ENCODE measurements at regions not wholly inside any gene's neighbourhood (a gene's known extent, or its start where the extent isn't known, plus 50 kb on each side); places are given as distances from the start of the nearest gene placed in this dataset.

GRCh38 chr9:129316281-129317030, 138.4 kb upstream of the IER5L start:
- no peaks in the 10 kb centered on the region for H3K9me3 ChIP-seq (ENCODE audit: control insufficient read depth, insufficient read depth, low read length)
- H3K4me3 ChIP-seq (ENCODE audit: low read length), result no peak overlapping the region
- H3K9me2 ChIP-seq (replicated peaks; ENCODE audit: control insufficient read depth, low read length), result no peaks in the 10 kb centered on the region
- no peak overlapping the region for H3K4me2 ChIP-seq (ENCODE audit: low read length)
- H3K27ac ChIP-seq (ENCODE audit: low read depth, low read length), result no peak overlapping the region
- peaks cover 11% of the 10 kb centered on the region for H3K4me1 ChIP-seq (ENCODE audit: control insufficient read depth, low read length)
- H3K27me3 ChIP-seq (ENCODE audit: control insufficient read depth, low read length), result peaks cover 27% of the 10 kb centered on the region
- H3K79me2 ChIP-seq (ENCODE audit: control insufficient read depth, low read length), result no peaks in the 10 kb centered on the region
- no peaks in the 10 kb centered on the region for H4K20me1 ChIP-seq (ENCODE audit: control insufficient read depth, insufficient read depth, low read depth, low read length)
- H3F3A ChIP-seq (ENCODE audit: control insufficient read depth, insufficient read depth), result no peaks in the 10 kb centered on the region
- TF ChIP-seq CTCF (IDR thresholded peaks at IDR 0.05; ENCODE audit: low read depth, low read length, poor library complexity, severe bottlenecking), result no peak
- no peak for TF ChIP-seq EZH2phosphoT487 (IDR thresholded peaks at IDR 0.05; ENCODE audit: borderline replicate concordance, low read length)
- no peaks in the 10 kb centered on the region for H3K36me3 ChIP-seq (ENCODE audit: control insufficient read depth, low read length)

- Histone ChIP-seq H3K36me3 (ENCODE audit: control insufficient read depth, low read length) (no peaks in the 10 kb centered on the region), H3K79me2 (ENCODE audit: control insufficient read depth, low read length) (no peaks in the 10 kb centered on the region), H3K4me3 (ENCODE audit: low read length) (no peak overlapping the region), H3K27me3 (ENCODE audit: control insufficient read depth, low read length) (peaks cover 12% of the 10 kb centered on the region), H3K4me2 (ENCODE audit: low read length) (no peak overlapping the region), H3K9me2 (replicated peaks; ENCODE audit: control insufficient read depth, low read length) (no peaks in the 10 kb centered on the region), H3K27ac (ENCODE audit: low read depth, low read length) (no peak overlapping the region), H3K9me3 (ENCODE audit: control insufficient read depth, insufficient read depth, low read length) (no peaks in the 10 kb centered on the region), H4K20me1 (ENCODE audit: control insufficient read depth, insufficient read depth, low read depth, low read length) (no peaks in the 10 kb centered on the region), H3F3A (ENCODE audit: control insufficient read depth, insufficient read depth) (no peaks in the 10 kb centered on the region), H3K4me1 (ENCODE audit: control insufficient read depth, low read length) (no peaks in the 10 kb centered on the region)
- no peak for TF ChIP-seq CTCF (IDR thresholded peaks at IDR 0.05; ENCODE audit: low read depth, low read length, poor library complexity, severe bottlenecking)
- TF ChIP-seq EZH2phosphoT487 (IDR thresholded peaks at IDR 0.05; ENCODE audit: borderline replicate concordance, low read length), result no peak
Observed at GRCh38 chr9:129313331-129313955, 135.4 kb upstream of the IER5L start.

- Histone ChIP-seq H3K36me3 (ENCODE audit: control insufficient read depth, low read length) (no peaks in the 10 kb centered on the region), H3K27ac (ENCODE audit: low read depth, low read length) (no peak overlapping the region), H3K4me1 (ENCODE audit: control insufficient read depth, low read length) (no peaks in the 10 kb centered on the region), H3K4me3 (ENCODE audit: low read length) (no peak overlapping the region), H3K9me2 (replicated peaks; ENCODE audit: control insufficient read depth, low read length) (no peaks in the 10 kb centered on the region), H3F3A (ENCODE audit: control insufficient read depth, insufficient read depth) (no peaks in the 10 kb centered on the region), H3K79me2 (ENCODE audit: control insufficient read depth, low read length) (no peaks in the 10 kb centered on the region), H3K27me3 (ENCODE audit: control insufficient read depth, low read length) (peaks cover 12% of the 10 kb centered on the region), H3K4me2 (ENCODE audit: low read length) (no peak overlapping the region), H4K20me1 (ENCODE audit: control insufficient read depth, insufficient read depth, low read depth, low read length) (no peaks in the 10 kb centered on the region), H3K9me3 (ENCODE audit: control insufficient read depth, insufficient read depth, low read length) (no peaks in the 10 kb centered on the region)
- TF ChIP-seq EZH2phosphoT487 (IDR thresholded peaks at IDR 0.05; ENCODE audit: borderline replicate concordance, low read length), result no peak
- no peak for TF ChIP-seq CTCF (IDR thresholded peaks at IDR 0.05; ENCODE audit: low read depth, low read length, poor library complexity, severe bottlenecking)
Observed at GRCh38 chr9:129312251-129313122, 134.4 kb upstream of the IER5L start.

Data from DOHH2 (cell line).